ENCODE measurements at regions not wholly inside any gene's neighbourhood (a gene's known extent, or its start where the extent isn't known, plus 50 kb on each side); places are given as distances from the start of the nearest gene placed in this dataset.
"Not testable (repeated sequence)": the region's sequence is repeated elsewhere in the genome, so short reads cannot be mapped to it uniquely, and the experiment has no call there.

DNA sequence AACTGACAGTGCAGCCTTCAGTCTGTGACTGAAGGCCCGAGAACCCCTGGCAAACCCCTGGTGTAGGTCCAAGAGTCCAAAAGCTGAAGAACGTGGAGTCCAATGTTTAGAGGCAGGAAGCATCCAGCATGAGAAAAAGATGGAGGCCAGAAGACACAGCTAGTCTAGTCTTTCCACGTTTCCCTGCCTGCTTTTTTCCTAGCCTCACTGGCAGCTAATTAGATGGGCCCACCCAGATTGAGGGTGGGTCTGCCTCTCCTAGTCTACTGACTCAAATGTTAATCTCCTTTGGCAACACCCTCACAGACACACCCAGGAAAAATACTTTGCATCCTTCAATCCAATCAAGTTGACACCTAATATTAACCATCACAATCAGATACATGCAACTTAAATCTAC is 87.8 kb downstream of the TENT5D start:
- not testable (repeated sequence) for DNase-seq

DNA sequence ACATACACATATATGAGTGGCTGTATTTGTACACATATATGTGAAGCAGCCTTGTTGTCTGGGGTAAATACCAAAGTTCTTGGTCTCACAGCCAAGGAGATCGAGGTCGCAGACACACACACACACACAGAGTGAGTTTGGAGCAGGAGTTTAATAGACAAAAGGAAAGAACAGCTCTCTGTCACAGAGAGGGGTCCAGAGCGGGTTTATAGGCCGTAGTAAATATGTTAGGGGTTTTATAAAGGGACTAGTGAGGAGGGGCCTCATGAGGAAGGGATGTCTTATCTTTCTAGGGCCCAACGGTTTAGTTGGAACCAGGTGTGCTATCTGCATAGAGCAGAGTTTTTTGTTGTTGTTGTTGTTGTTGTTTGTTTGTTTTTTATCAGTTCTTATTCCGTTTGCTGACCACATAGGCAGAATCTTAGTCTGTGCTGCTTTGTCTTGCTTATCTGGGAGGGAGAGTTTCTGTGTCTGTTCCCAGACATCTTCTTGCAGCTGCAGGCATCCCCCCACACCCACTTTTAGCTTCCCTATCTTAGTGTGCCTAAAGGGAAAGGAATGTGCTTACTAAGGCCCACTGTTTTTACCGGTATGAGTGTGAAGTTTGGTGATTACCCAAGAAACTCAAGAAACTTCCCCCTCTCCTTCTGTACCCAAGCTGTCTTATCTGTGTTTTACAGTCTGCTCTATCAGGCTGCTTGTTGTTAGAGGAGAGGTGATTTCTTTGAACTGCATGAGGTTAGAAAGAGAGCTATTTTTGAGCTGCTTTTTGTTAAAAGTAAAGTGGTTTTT is 91.9 kb downstream of the TENT5D start:
- no peak for DNase-seq

DNA sequence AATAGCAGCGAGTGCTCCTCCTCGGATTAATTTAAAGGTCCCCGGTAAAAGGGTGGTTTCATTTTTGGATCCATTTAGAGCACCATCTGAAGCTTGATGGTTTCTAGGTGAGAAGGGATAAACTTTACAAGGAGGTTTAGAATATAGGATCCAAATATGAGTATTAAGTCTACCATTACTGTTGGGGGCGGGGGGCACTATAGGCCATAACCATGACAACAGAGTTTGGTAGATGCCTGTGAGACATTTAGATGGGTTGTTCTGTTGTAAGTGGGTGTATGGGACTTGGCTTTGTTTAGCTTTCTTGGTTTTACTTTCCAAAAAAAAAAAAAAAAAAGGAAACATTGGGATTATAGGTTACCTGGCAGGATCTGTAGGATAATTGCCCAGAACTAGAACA is 92.7 kb downstream of the TENT5D start:
- no peak for DNase-seq

DNA sequence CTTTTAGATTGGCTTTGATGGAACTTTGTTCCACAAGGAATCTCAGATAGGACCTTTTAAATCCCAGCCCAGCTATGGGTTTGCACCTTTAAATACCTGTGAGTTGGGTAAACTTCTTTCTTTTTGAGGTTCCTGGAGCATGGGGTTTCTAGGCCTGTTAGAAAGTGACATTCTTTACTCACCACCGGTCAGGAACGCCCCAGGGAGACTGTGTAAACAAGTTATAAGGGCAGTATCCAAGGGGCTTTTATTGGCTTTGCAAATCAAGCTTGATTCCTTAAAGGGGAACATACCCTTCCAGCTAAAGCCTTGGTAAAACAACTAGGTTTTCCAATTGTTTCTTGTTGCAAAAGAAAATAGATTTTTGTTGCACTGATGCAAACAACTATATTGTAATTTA is 93.4 kb downstream of the TENT5D start:
- no peak for DNase-seq

DNA sequence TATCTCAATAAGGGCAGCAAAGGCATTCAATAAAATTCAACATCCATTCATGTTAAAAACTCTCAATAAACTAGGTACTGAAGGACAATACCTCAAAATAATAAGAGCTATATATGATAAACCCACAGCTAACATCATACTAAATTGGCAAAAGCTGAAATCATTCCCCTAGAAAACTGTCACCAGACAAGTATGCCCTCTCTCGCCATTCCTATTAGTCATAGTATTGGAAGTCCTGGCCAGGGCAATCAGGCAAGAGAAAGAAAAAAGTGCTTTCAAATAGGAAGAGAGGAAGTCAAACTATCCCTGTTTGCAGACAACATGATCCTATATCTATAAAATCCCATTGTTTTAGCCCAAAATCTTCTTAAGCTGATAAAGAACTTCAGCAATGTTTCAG is 116.8 kb downstream of the TENT5D start:
- no peak for DNase-seq

DNA sequence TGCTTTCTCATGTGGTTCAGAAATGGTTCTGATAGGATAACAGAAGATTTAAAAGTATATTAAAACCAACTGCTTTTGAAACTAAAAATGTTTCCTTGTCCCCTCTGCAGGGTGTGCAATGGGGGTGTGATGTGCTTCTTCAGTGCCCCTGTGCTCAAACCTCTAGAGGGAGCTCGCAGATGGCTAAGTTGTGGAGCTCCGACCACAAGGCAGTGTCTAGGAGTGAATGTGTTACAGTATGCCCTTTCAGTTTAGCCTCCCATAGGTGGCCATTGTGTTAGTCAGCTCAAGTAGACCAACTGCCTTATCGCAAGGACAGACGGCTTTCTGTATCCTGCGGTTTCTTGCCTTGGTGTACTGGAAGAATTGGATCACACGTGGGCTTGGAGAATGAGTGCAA is 130.5 kb downstream of the TENT5D start:
- no peak for DNase-seq

DNA sequence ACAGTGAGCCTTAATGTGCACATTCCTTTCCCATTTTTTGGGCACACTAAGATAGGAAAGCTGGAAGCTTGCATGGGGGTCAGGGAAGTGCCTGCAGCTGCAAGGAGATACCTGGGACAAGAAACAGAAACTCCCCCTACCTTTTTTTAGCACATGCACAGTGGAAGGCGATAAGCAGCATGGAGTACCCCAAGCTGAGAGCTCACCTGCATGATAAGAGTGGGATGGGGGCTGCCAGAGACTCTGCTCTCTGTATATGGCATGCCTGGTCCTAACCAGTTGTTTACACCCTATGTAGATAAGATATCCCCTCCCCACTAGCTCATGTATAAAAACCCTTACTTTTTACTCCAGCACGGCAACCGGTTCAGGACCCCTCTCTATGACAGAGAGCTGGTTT is 135.9 kb downstream of the TENT5D start:
- DNase-seq = no peak

DNA sequence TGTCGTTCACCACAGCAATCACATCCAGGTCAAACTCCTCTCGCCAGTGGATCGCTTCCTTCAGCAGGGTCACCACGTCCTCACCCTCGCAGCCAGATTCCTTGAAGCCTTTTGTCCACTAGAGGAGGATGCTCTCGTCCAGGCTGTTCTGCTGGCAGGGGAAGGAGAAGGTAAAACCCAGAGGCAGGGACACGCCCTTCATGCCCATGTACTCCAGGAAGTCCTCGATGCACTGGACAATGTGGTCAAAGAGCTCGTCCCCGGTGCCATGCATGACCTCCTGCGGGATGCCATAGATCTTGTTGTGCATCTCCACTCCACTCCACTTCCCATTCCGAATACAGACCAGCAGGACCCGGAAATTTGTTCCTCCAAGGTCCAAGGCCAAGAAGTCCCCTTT is 152.4 kb downstream of the TENT5D start:
- DNase-seq = no peak

DNA sequence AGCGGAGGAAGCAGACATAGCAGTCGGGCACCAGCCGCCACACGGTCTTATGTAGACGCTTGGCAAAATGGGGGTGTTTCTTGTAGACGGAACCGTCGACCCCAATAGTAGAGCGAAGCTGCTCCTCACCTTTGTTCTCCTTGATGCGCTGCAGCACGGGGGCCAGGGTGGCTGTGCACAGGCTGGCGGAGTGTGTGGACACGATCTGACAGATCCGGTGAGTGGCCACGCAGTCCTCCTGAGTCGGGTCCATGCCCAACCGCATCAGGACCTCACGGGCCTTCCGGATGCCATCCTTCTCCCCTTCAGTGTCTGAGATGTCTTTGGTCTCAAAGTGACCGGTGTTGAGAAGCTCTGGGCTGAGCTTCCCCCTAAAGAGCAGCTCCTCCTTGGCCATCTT is 153.0 kb downstream of the TENT5D start:
- no peak for DNase-seq

DNA sequence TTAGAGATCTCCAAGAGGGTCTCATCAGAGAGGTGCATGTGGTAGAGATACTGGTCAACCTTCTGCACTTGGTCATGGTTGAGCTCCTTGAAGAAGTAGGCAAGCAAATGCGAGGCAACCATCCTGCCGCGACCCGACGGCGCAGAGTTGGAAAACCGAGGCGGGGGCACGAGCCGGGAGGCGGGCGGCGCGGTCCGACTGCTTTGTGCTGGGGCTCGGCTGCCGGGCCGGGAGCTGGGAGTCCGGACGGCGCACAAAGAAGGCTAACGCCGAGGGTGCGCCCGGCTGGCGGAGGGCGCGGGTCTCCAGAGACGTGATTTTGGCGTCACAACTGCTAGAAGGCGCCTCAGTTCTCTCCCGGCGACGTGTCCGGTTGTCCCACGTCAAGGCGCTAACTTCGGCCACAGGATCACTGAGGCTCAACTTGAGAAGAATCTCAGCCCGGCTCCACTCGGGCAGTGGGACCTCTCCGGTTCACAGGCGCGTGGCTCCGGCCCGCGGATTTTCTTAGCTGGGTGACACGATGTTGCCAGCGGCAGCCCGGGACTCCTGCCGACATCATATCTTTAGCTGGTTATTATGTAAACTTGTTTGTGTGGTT is 154.3 kb downstream of the TENT5D start:
- not testable (repeated sequence) for DNase-seq

DNA sequence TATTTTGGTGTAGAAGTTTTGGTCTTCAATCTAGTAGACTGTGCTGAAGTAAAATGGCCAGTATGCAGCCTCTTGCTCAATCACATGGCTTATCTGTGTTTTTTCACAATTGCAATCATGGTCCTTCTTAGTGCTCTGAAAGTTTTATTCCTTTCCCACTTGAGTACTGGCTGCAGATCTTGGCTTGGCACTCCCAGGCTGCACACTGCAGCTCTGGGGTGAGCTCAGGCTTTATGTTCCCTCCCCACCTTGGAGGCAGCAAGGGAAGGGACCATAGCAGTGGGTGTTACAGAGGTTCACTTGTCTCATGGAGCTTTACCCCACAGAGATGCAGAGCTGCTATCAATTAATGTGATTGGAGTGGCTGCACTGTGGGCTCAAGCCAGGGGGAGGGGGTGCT is 156.0 kb downstream of the TENT5D start:
- no peak for DNase-seq

DNA sequence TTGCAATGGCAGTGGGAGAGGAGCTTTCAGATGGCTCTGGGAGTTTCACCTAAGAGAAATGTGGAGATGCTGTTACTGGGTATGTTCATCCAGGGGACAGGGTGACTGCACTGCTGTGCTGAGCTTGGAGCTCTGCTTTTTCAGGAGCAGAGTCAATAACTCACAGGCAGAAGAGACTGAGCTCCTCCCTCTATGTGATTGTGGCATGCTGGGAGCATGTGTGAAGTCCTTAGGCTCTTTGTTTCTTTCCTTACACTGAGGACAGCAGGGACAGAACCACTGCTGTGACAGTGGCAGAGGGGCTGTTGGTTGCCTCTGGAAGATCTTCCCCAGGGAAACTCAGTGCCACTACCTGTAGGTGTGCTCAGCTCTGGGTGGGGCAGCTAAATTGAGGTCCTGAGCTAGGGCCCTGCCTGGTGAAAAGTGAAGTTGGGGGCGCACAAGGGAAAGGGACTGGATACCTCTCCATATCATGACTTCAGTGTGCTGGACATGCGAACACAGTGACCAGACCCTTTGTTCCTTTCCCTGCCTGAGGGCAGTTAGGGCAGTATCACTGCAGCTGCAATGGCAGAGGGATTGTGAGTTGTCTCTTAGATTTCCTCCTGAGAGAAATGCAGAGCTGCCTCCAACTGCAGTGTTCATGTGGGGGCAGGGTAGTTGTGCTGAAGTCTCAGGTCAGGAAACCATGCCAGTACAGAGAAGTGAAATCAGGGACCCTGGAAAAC is 156.7 kb downstream of the TENT5D start:
- no peak for DNase-seq

DNA sequence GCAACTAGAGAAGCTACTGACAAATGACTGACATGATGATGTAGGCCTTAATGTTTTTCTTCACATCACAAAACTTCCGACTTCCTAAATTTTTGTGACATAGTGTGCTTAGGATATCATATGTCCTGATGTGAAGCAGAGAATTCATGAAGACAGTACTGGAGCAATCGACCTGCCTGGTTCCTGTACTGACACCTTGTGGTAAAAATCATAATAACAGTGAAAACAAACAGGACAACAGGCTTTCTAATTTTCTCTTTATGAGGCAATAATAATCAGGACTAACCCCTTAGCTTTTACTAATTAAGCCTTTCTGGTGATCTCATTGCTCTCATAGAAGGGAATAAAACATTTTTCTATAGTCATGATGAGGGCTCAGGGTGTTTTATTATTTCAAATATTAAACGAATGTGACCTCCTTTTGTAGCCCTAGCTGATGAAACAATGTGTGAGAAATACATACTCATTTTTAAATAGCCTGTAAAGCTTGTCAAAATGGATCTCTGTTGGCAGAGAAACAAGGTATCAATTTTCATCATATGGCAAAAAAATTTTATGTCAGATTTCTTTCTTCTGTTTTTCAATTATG is 158.4 kb downstream of the TENT5D start:
- peak; percentile 23 for DNase-seq

DNA sequence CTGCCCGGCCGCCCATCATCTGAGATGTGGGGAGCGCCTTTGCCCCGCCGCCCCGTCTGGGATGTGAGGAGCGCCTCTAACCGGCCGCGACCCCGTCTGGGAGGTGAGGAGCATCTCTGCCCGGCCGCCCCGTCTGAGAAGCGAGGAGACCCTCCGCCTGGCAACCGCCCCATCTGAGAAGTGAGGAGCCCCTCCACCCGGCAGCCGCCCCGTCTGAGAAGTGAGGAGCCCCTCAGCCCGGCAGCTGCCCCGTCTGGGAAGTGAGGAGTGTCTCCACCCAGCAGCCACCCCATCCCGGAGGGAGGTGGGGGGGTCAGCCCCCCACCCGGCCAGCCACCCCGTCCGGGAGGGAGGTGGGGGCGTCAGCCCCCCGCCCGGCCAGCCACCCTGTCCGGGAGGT is 170.7 kb downstream of the TENT5D start:
- not testable (repeated sequence) for DNase-seq

DNA sequence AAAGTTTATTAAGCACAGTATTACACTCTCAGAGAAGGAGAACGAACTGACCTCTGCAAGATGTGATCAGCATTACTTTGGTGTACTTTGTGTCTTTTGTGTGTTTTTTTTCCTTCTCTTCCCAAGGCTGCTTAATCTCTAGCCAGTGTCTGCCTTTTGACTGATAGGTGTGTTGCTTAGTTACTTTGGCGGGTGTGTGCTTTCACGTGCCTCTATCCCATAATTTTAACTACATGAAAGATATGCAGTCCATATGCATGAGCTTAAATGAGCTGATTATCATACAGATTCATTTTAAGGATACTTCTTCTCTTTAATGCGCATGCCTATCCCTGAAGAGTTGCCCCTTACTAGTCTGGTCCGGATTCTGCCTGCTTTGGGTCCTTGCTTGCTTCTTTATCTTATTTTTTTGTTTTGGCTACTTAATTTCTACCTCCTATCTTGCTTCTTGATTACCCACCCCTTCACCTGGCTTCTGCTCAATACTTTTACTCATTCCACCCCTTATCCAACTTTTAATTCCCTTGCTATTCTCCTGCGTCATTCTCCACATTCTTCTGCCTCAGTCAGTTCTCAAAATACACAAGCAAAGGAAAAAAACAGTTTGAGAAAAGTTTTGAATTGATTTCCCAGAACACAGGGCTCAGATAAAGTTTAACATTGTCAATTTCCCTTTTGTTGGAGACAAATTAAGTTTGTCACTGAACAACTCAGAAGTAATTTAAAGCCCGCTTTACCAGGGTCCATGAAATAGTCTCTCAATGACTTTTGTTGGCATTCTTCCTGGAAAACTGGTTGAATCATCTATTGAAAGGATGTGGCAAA is 182.0 kb downstream of the TENT5D start:
- no peak for DNase-seq

Data from dermis blood vessel endothelial cell (primary cell).